ENCODE measurements at regions not wholly inside any gene's neighbourhood (a gene's known extent, or its start where the extent isn't known, plus 50 kb on each side); places are given as distances from the start of the nearest gene placed in this dataset.

GRCh38 chr3:14286887-14287500, 108.4 kb downstream of the LSM3 start:
- DNase-seq, result no peak

GRCh38 chr3:14288177-14288788, 109.7 kb downstream of the LSM3 start:
- DNase-seq, result no peak

GRCh38 chr3:14288833-14289451, 110.3 kb downstream of the LSM3 start:
- no peak for DNase-seq

- DNase-seq, result peak; percentile 56
Observed at GRCh38 chr3:14289590-14290461, 111.2 kb downstream of the LSM3 start.

GRCh38 chr3:14290631-14291385, 111.6 kb upstream of the SLC6A6 start:
- DNase-seq, result no peak

- DNase-seq, result no peak
Observed at GRCh38 chr3:14295037-14295436, 107.4 kb upstream of the SLC6A6 start.

- no peak for DNase-seq
Observed at GRCh38 chr3:14295801-14296200, 106.6 kb upstream of the SLC6A6 start.

- no peak for DNase-seq
Observed at GRCh38 chr3:14297305-14297704, 105.1 kb upstream of the SLC6A6 start.

GRCh38 chr3:14297784-14298236, 104.6 kb upstream of the SLC6A6 start:
- no peak for DNase-seq

- no peak for DNase-seq
Observed at GRCh38 chr3:14298442-14298841, 104.0 kb upstream of the SLC6A6 start.

- no peak for DNase-seq
Observed at GRCh38 chr3:14298991-14299555, 103.3 kb upstream of the SLC6A6 start.

- DNase-seq, result no peak
Observed at GRCh38 chr3:14299767-14300166, 102.6 kb upstream of the SLC6A6 start.

- no peak for DNase-seq
Observed at GRCh38 chr3:14300721-14301399, 101.5 kb upstream of the SLC6A6 start.

- no peak for DNase-seq
Observed at GRCh38 chr3:14301558-14301957, 100.8 kb upstream of the SLC6A6 start.

GRCh38 chr3:14303336-14304100, 98.9 kb upstream of the SLC6A6 start:
- no peak for DNase-seq

GRCh38 chr3:14304101-14305045, 98.0 kb upstream of the SLC6A6 start:
- DNase-seq, result no peak

- no peak for DNase-seq
Observed at GRCh38 chr3:14305324-14305723, 97.1 kb upstream of the SLC6A6 start.

- no peak for DNase-seq
Observed at GRCh38 chr3:14306142-14306541, 96.3 kb upstream of the SLC6A6 start.

Data from muscle of arm (tissue), 1 donor.